ENCODE measurements at regions not wholly inside any gene's neighbourhood (a gene's known extent, or its start where the extent isn't known, plus 50 kb on each side); places are given as distances from the start of the nearest gene placed in this dataset.
A peak's percentile ranks its signal among the peaks of the same experiment; 100 is the strongest.

GRCh38 chr13:42392716-42393572, 121.0 kb downstream of the AKAP11 start:
- H3K4me3 ChIP-seq (ENCODE audit: low read length, poor library complexity, severe bottlenecking) = peak overlapping the region; percentile 18
- no peaks in the 10 kb centered on the region for H4K20me1 ChIP-seq (ENCODE audit: insufficient read depth, low read length, poor library complexity, severe bottlenecking)
- H2AFZ ChIP-seq (ENCODE audit: low read length) = no peak overlapping the region
- H3K9me2 ChIP-seq (replicated peaks; ENCODE audit: low read depth, low read length) = no peaks in the 10 kb centered on the region
- no peaks in the 10 kb centered on the region for H3K79me2 ChIP-seq (ENCODE audit: insufficient read depth, low read length)
- TF ChIP-seq CTCF (conservative IDR thresholded peaks at IDR 0.05; ENCODE audit: low read length) = no peak
- peaks cover 51% of the 10 kb centered on the region for H3K4me1 ChIP-seq (ENCODE audit: insufficient read depth, low read length, poor library complexity, severe bottlenecking)
- no peak overlapping the region for H3K9ac ChIP-seq (ENCODE audit: low read depth, low read length, poor library complexity, severe bottlenecking)
- H3K9me3 ChIP-seq (ENCODE audit: insufficient read depth, low read depth, low read length) = no peaks in the 10 kb centered on the region
- H3K4me2 ChIP-seq (ENCODE audit: low read depth, low read length, poor library complexity, severe bottlenecking) = peak overlapping the region; percentile 51
- H3F3A ChIP-seq (ENCODE audit: low read depth) = no peaks in the 10 kb centered on the region
- no peaks in the 10 kb centered on the region for H3K36me3 ChIP-seq (ENCODE audit: insufficient read depth, low read length)
- H3K27me3 ChIP-seq (ENCODE audit: insufficient read depth, low read length, poor library complexity, severe bottlenecking) = no peaks in the 10 kb centered on the region

- Histone ChIP-seq H4K20me1 (ENCODE audit: insufficient read depth, low read length, poor library complexity, severe bottlenecking) (no peaks in the 10 kb centered on the region), H3K9me3 (ENCODE audit: insufficient read depth, low read depth, low read length) (no peaks in the 10 kb centered on the region), H3K4me2 (ENCODE audit: low read depth, low read length, poor library complexity, severe bottlenecking) (peak overlapping the region; percentile 51), H3K9me2 (replicated peaks; ENCODE audit: low read depth, low read length) (no peaks in the 10 kb centered on the region), H3K4me1 (ENCODE audit: insufficient read depth, low read length, poor library complexity, severe bottlenecking) (peaks cover 43% of the 10 kb centered on the region), H3K4me3 (ENCODE audit: low read length, poor library complexity, severe bottlenecking) (peak overlapping the region; percentile 18), H2AFZ (ENCODE audit: low read length) (no peak overlapping the region), H3K27me3 (ENCODE audit: insufficient read depth, low read length, poor library complexity, severe bottlenecking) (no peaks in the 10 kb centered on the region), H3F3A (ENCODE audit: low read depth) (no peaks in the 10 kb centered on the region), H3K36me3 (ENCODE audit: insufficient read depth, low read length) (no peaks in the 10 kb centered on the region), H3K79me2 (ENCODE audit: insufficient read depth, low read length) (no peaks in the 10 kb centered on the region), H3K9ac (ENCODE audit: low read depth, low read length, poor library complexity, severe bottlenecking) (no peak overlapping the region)
- TF ChIP-seq CTCF (conservative IDR thresholded peaks at IDR 0.05; ENCODE audit: low read length) (no peak), EZH2phosphoT487 (IDR thresholded peaks at IDR 0.05; ENCODE audit: borderline replicate concordance) (no peak)
Observed at GRCh38 chr13:42393573-42394360, 121.8 kb downstream of the AKAP11 start.

GRCh38 chr13:42394361-42394708, 122.4 kb downstream of the AKAP11 start:
- H4K20me1 ChIP-seq (ENCODE audit: insufficient read depth, low read length, poor library complexity, severe bottlenecking) = no peaks in the 10 kb centered on the region
- no peaks in the 10 kb centered on the region for H3K9me2 ChIP-seq (replicated peaks; ENCODE audit: low read depth, low read length)
- H3K79me2 ChIP-seq (ENCODE audit: insufficient read depth, low read length) = no peaks in the 10 kb centered on the region
- peak overlapping the region; percentile 3 for H3K4me2 ChIP-seq (ENCODE audit: low read depth, low read length, poor library complexity, severe bottlenecking)
- TF ChIP-seq CTCF (conservative IDR thresholded peaks at IDR 0.05; ENCODE audit: low read length) (no peak), EZH2phosphoT487 (IDR thresholded peaks at IDR 0.05; ENCODE audit: borderline replicate concordance) (no peak)
- H3K27me3 ChIP-seq (ENCODE audit: insufficient read depth, low read length, poor library complexity, severe bottlenecking) = no peaks in the 10 kb centered on the region
- H3K4me3 ChIP-seq (ENCODE audit: low read length, poor library complexity, severe bottlenecking) = no peak overlapping the region
- no peak overlapping the region for H3K9ac ChIP-seq (ENCODE audit: low read depth, low read length, poor library complexity, severe bottlenecking)
- no peaks in the 10 kb centered on the region for H3K36me3 ChIP-seq (ENCODE audit: insufficient read depth, low read length)
- H3F3A ChIP-seq (ENCODE audit: low read depth) = no peaks in the 10 kb centered on the region
- peaks cover 41% of the 10 kb centered on the region for H3K4me1 ChIP-seq (ENCODE audit: insufficient read depth, low read length, poor library complexity, severe bottlenecking)
- H2AFZ ChIP-seq (ENCODE audit: low read length) = no peak overlapping the region
- H3K9me3 ChIP-seq (ENCODE audit: insufficient read depth, low read depth, low read length) = no peaks in the 10 kb centered on the region

Data from Loucy (cell line).